ENCODE measurements at regions not wholly inside any gene's neighbourhood (a gene's known extent, or its start where the extent isn't known, plus 50 kb on each side); places are given as distances from the start of the nearest gene placed in this dataset.
A peak's percentile ranks its signal among the peaks of the same experiment; 100 is the strongest.

GRCh38 chr5:143541943-143542797 lies 138.7 kb upstream of the NR3C1 start:
- Histone ChIP-seq H3K14ac (ENCODE audit: insufficient read depth, low read length) (no peak overlapping the region), H2BK5ac (ENCODE audit: insufficient read length, low read length) (no peak overlapping the region), H2AFZ (ENCODE audit: low read length) (no peak overlapping the region), H3K79me2 (ENCODE audit: insufficient read depth, low read length) (no peaks in the 10 kb centered on the region), H3K9me3 (ENCODE audit: control insufficient read depth, low read depth, low read length) (no peaks in the 10 kb centered on the region), H4K20me1 (ENCODE audit: control insufficient read depth, insufficient read depth, insufficient read length) (no peaks in the 10 kb centered on the region), H3K23me2 (ENCODE audit: insufficient read length, low read depth, low read length, poor library complexity, severe bottlenecking) (no peaks in the 10 kb centered on the region), H3K18ac (ENCODE audit: insufficient read length, low read depth, low read length) (no peak overlapping the region), H3K23ac (ENCODE audit: insufficient read length, low read depth, low read length) (no peak overlapping the region), H3K4me2 (ENCODE audit: insufficient read depth, insufficient read length, low read length) (no peak overlapping the region), H3K27ac (ENCODE audit: insufficient read length, low read depth, low read length) (no peak overlapping the region), H3K4ac (ENCODE audit: low read depth, low read length) (no peak overlapping the region), H3K79me1 (ENCODE audit: insufficient read depth, low read depth, low read length, poor library complexity, severe bottlenecking) (no peaks in the 10 kb centered on the region), H2BK12ac (ENCODE audit: insufficient read length, low read depth, low read length) (no peak overlapping the region), H2BK15ac (ENCODE audit: low read depth, low read length) (no peak overlapping the region), H3K56ac (ENCODE audit: insufficient read length, low read depth, low read length) (no peak overlapping the region), H3T11ph (ENCODE audit: low read length) (no peak overlapping the region), H3K27me3 (ENCODE audit: insufficient read depth, low read length) (no peaks in the 10 kb centered on the region), H4K91ac (ENCODE audit: insufficient read length, low read depth, low read length) (no peak overlapping the region), H3K4me1 (ENCODE audit: insufficient read depth, low read length) (no peaks in the 10 kb centered on the region), H2BK20ac (ENCODE audit: low read depth, low read length, poor library complexity, severe bottlenecking) (no peak overlapping the region), H4K8ac (replicated peaks; ENCODE audit: insufficient read length, low read depth, low read length) (no peak overlapping the region), H3K9ac (ENCODE audit: extremely low read depth, insufficient read length, low read length) (no peak overlapping the region), H2BK120ac (ENCODE audit: low read depth, low read length, poor library complexity, severe bottlenecking) (no peak overlapping the region), H4K5ac (ENCODE audit: insufficient read length, low read depth, low read length) (no peak overlapping the region), H2AK5ac (ENCODE audit: insufficient read length, low read length) (no peak overlapping the region)
- Mint-ChIP-seq H3K36me3 (ENCODE audit: insufficient read depth in 1 of 3, low read depth in 3 of 3) (peaks cover 0 to 7% (median 0%) of the 10 kb centered on the region in 3 experiments; a peak in 2 of 7 replicates), H3K27ac (0 out of 7 replicates have a peak overlapping the region, but pooled peaks of 1 of the 3 experiments have one; percentile 10), H3K9me3 (peaks cover 6% of the 10 kb centered on the region in 2 experiments; a peak in 3 of 5 replicates), H3K4me1 (peaks cover 23 to 24% of the 10 kb centered on the region in 2 experiments), H3K4me3 (no peak overlapping the region), H3K27me3 (ENCODE audit: low read depth) (no peaks in the 10 kb centered on the region)
- no peak for DNase-seq
- no peak for TF ChIP-seq CTCF (conservative IDR thresholded peaks at IDR 0.05)
- WGBS (ENCODE audit: extremely low coverage, insufficient read length, low lambda C conversion rate), result no CpG with 5 or more reads among the region's 6 CpGs

All from H9 (cell line).